Heart left ventricle (tissue), 16 donors: ENCODE measurements at regions not wholly inside any gene's neighbourhood (a gene's known extent, or its start where the extent isn't known, plus 50 kb on each side); places are given as distances from the start of the nearest gene placed in this dataset.

ENCODE experiments used
- ATAC-seq, 4 donors: fragments of 200-7000 bp; cut with Tn5 transposase; one replicate each; pipeline ENCODE4 v1.9.1; 2020 to 2022; ENCODE audit warnings: moderate library complexity in 4 of 4, mild to moderate bottlenecking in 3 of 4, moderate number of reproducible peaks in 1 of 4
- DNase-seq, 5 donors: peaks; one replicate each; pipeline ENCODE4 v3.0.0-alpha.2; 2020
- H3K27ac ChIP-seq, 12 donors: fragments of 200-600 bp; sonication (generic) in 4 of 12; one replicate each; pipeline versions ENCODE4 v1.5.0 to v1.8.0; 2016 to 2022; ENCODE audit warnings: mild to moderate bottlenecking in 2 of 12
- H3K27me3 ChIP-seq, 9 donors: fragments of 200-600 bp; sonication (generic) in 2 of 9; one replicate each; pipeline versions ENCODE4 v1.5.1 to v1.8.0; 2016 to 2022; ENCODE audit warnings: mild to moderate bottlenecking in 3 of 9
- H3K36me3 ChIP-seq, 9 donors: fragments of 200-600 bp; sonication (generic) in 2 of 9; one replicate each; pipeline versions ENCODE4 v1.5.0 to v1.8.0; 2018 to 2022; ENCODE audit warnings: mild to moderate bottlenecking in 2 of 9
- H3K4me1 ChIP-seq, 12 donors: fragments of 200-600 bp; sonication (generic) in 4 of 12; one replicate each; pipeline versions ENCODE4 v1.5.0 to v1.8.0; 2016 to 2022; ENCODE audit warnings: mild to moderate bottlenecking in 3 of 12
- H3K4me3 ChIP-seq, 12 donors: fragments of 200-600 bp; sonication (generic) in 4 of 12; one replicate each; pipeline versions ENCODE4 v1.5.0 to v1.8.0; 2017 to 2022; ENCODE audit warnings: mild to moderate bottlenecking in 9 of 12, moderate library complexity in 4 of 12
- H3K9me3 ChIP-seq, 12 donors: fragments of 200-600 bp; sonication (generic) in 4 of 12; one replicate each; pipeline versions ENCODE4 v1.5.0 to v1.8.0; 2016 to 2022; ENCODE audit warnings: mild to moderate bottlenecking in 1 of 12
- CTCF ChIP-seq, 12 donors: fragments of 200-600 bp; sonication (generic) in 4 of 12; IDR thresholded peaks; one replicate each; pipeline versions ENCODE4 v1.5.0 to v1.8.0; 2018 to 2022; ENCODE audit warnings: antibody characterized with exemption in 12 of 12, mild to moderate bottlenecking in 5 of 12
- POLR2A ChIP-seq, 2 donors: fragments of 450-650 bp; IDR thresholded peaks; one replicate each; pipeline ENCODE4 v1.6.1; 2017; ENCODE audit warnings: antibody characterized with exemption in 2 of 2, mild to moderate bottlenecking in 2 of 2, moderate library complexity in 2 of 2
- WGBS, 4 donors: extraction: QIAGEN DNeasy Blood & Tissue Kit in 2 of 4; methylation state at CpG; one replicate each; pipeline versions ENCODE4 v1.1.5 to v1.1.7; 2013 to 2018; 5-methylcytosine and 5-hydroxymethylcytosine counted together
- intact Hi-C, 10 donors: fragments of 100-400 bp; cut with DNase I; formaldehyde crosslinking; loops; one replicate each; pipeline versions ENCODE4 v1.11.1 to v1.14.2; 2022
- donor health status: ischemic (EF 13 %, LVEDD 7.1; RV severe dilation, severe dysfunction).
- donor health status: healthy with polysubstance abuse.
- donor health status: DM: no; HTN: yes; CAD: no.
- donor health status: DM: no; HTN: no; CAD: no.
- donor health status: ischemic (EF 25% LVEDD 6.9; RV normal size, moderate dysfunction).
- donor health status: ischemic (EF 25% LVEDD 5.7; RV mildly dilated, moderate dysfunction).
- donor health status: healthy.
- donor health status: DM: yes; HTN: yes; CAD: no.
- donor health status: ischemic (EF 35%, LVEDD 5.7; RV mildly dilated, moderate dysfunction).
- donor health status: nonischemic (EF 11% LVEDD 7.7; RV severe dilation, severe dysfunction).
- donor health status: DM: yes; HTN: yes; CAD: no.
- donor health status: PGD.
- donor health status: ischemic (EF 29% LVEDD 5.4; RV normal size, mild dysfunction).
- donor health status: nonischemic (EF 23%, LVEDD 6.1; RV moderate dilation, normal function).

GRCh38 chr5:37957218-37957617 lies 117.4 kb upstream of the GDNF start:
- Histone ChIP-seq H3K9me3 (peaks cover 0 to 36% (median 19%) of the 10 kb centered on the region in 12 donors), H3K27me3 (no peaks in the 10 kb centered on the region), H3K4me3 (no peak overlapping the region), H3K36me3 (no peaks in the 10 kb centered on the region), H3K4me1 (peaks cover 0 to 2% (median 0%) of the 10 kb centered on the region in 12 donors), H3K27ac (no peak overlapping the region)
- WGBS, 4 donors, result 61 to 69% (median 62%) methylated on average over 1 of the region's 1 CpG
- DNase-seq (no peak), ATAC-seq (no peak)
- intact Hi-C loops, result no loop called here
- no peak for TF ChIP-seq POLR2A (IDR thresholded peaks at IDR 0.05)
- no peak for TF ChIP-seq CTCF (IDR thresholded peaks at IDR 0.05)

GRCh38 chr5:37955748-37956147 lies 115.9 kb upstream of the GDNF start:
- DNase-seq (no peak), ATAC-seq (no peak)
- TF ChIP-seq POLR2A (IDR thresholded peaks at IDR 0.05), result no peak
- TF ChIP-seq CTCF (IDR thresholded peaks at IDR 0.05), result no peak
- Histone ChIP-seq H3K27me3 (no peaks in the 10 kb centered on the region), H3K27ac (no peak overlapping the region), H3K36me3 (no peaks in the 10 kb centered on the region), H3K4me1 (no peaks in the 10 kb centered on the region), H3K4me3 (no peak overlapping the region), H3K9me3 (peaks cover 0 to 35% (median 19%) of the 10 kb centered on the region in 12 donors)
- WGBS, 4 donors, result 85 to 91% (median 86%) methylated on average over 4 of the region's 4 CpGs
- intact Hi-C loops, result no loop called here

- H3K27me3 ChIP-seq, result no peaks in the 10 kb centered on the region
- TF ChIP-seq CTCF (IDR thresholded peaks at IDR 0.05) (no peak), POLR2A (IDR thresholded peaks at IDR 0.05) (no peak)
- peaks cover 0 to 24% (median 16%) of the 10 kb centered on the region in 12 donors for H3K9me3 ChIP-seq
- intact Hi-C loops, result no loop called here
- ATAC-seq, result no peak
- H3K4me1 ChIP-seq, result no peaks in the 10 kb centered on the region
- H3K36me3 ChIP-seq, result no peaks in the 10 kb centered on the region
- no peak overlapping the region for H3K27ac ChIP-seq
- H3K4me3 ChIP-seq, result no peak overlapping the region
- DNase-seq, result no peak
Measured at GRCh38 chr5:37954561-37954960, 114.7 kb upstream of the GDNF start.

- intact Hi-C loops, result no loop called here
- Histone ChIP-seq H3K4me3 (no peak overlapping the region), H3K9me3 (no peaks in the 10 kb centered on the region), H3K27ac (no peak overlapping the region), H3K27me3 (no peaks in the 10 kb centered on the region), H3K36me3 (no peaks in the 10 kb centered on the region), H3K4me1 (no peaks in the 10 kb centered on the region)
- WGBS, 4 donors, result 82 to 87% (median 83%) methylated on average over 32 of the region's 32 CpGs
- no peak for TF ChIP-seq POLR2A (IDR thresholded peaks at IDR 0.05)
- no peak for TF ChIP-seq CTCF (IDR thresholded peaks at IDR 0.05)
- ATAC-seq, result no peak
- no peak for DNase-seq
Measured at GRCh38 chr5:37951946-37952721, 112.3 kb upstream of the GDNF start.
